ENCODE measurements at regions not wholly inside any gene's neighbourhood (a gene's known extent, or its start where the extent isn't known, plus 50 kb on each side); places are given as distances from the start of the nearest gene placed in this dataset.
A peak's percentile ranks its signal among the peaks of the same experiment; 100 is the strongest.

- TF ChIP-seq ZBTB40 (IDR thresholded peaks at IDR 0.05) = no peak
- TF ChIP-seq ZBTB40 (CRISPR knock-in tag; IDR thresholded peaks at IDR 0.05) = no peak
Measured at GRCh38 chr7:124482229-124482628, 283.4 kb downstream of the GPR37 start (continued).

- H3K9me1 ChIP-seq (ENCODE audit: control insufficient read depth, insufficient read depth, low read length) = no peaks in the 10 kb centered on the region
- no peak for DNase-seq (ENCODE audit: extremely low read depth in 1 of 4, low spot score in 3 of 4)
- intact Hi-C loops (cut with micrococcal nuclease) (no loop called here), in situ Hi-C loops (cut with MboI) (no loop called here)
- FAIRE-seq = no peak
- H2AFZ ChIP-seq (ENCODE audit: low read depth, low read length) = no peak overlapping the region
- ChIA-PET POLR2A (no interaction called here), CTCF (ENCODE audit: low intra/inter-chr PET ratio) (no interaction called here)
- H3K9me3 ChIP-seq (replicated peaks; ENCODE audit: control insufficient read depth, insufficient read depth, low read depth, low read length) = no peaks in the 10 kb centered on the region
- no peaks in the 10 kb centered on the region for H3K36me3 ChIP-seq (ENCODE audit: control insufficient read depth, insufficient read depth, low read length)
- ATAC-seq = no peak
- H3K9ac ChIP-seq (ENCODE audit: insufficient read depth in 1 of 2, low read depth in 2 of 2, low read length in 2 of 2) = no peak overlapping the region
- H3K27me3 ChIP-seq (ENCODE audit: control insufficient read depth in 2 of 2, insufficient read depth in 2 of 2, low read length in 2 of 2) = no peaks in the 10 kb centered on the region
- BruUV-seq (replicated peaks) = no TSS peak
- no peak overlapping the region for H3K27ac ChIP-seq (ENCODE audit: extremely low read depth, low read depth, low read length)
- no peaks in the 10 kb centered on the region for H3K4me1 ChIP-seq (replicated peaks in 1 of 2; ENCODE audit: control insufficient read depth in 2 of 2, insufficient read depth in 2 of 2, low read length in 2 of 2)
- WGBS (ENCODE audit: insufficient coverage, low coverage, missing lambda C conversion rate) = 1% methylated on average over 23 of the region's 23 CpGs
- H3K4me3 ChIP-seq = no peak overlapping the region
- TF ChIP-seq DPF2 (IDR thresholded peaks at IDR 0.05) = no peak
- peak; percentile 93 for TF ChIP-seq ZBTB17 (CRISPR knock-in tag; IDR thresholded peaks at IDR 0.05)
- H3K79me2 ChIP-seq (ENCODE audit: control insufficient read depth, insufficient read depth, low read length) = no peaks in the 10 kb centered on the region
- H4K20me1 ChIP-seq (replicated peaks; ENCODE audit: control insufficient read depth, insufficient read depth, low read length) = no peaks in the 10 kb centered on the region
- no peak overlapping the region for H3K4me2 ChIP-seq (ENCODE audit: insufficient read depth, low read length)
Measured at GRCh38 chr7:124480821-124481290, 284.7 kb downstream of the GPR37 start.

Measured in K562 (cell line).